GM12878 (cell line): ENCODE measurements at regions not wholly inside any gene's neighbourhood (a gene's known extent, or its start where the extent isn't known, plus 50 kb on each side); places are given as distances from the start of the nearest gene placed in this dataset.

Experiments
- ATAC-seq: fragments of 200-7000 bp; cut with Tn5 transposase; 3 replicates; pipeline ENCODE4 v1.9.1; 2020; ENCODE audit warnings: mild to moderate bottlenecking, moderate library complexity
- BruUV-seq: library from RNA; stranded (reverse); fragments of 400-500 nt; replicated peaks from 2 replicates; lab custom pipeline; 2021; lab: Mats Ljungman, UMichigan
- CTCF ChIA-PET: fragments of 300-600 bp; sonication (Branson Sonifier 250); formaldehyde crosslinking; extraction: SDS; loops from one replicate; lab custom pipeline; 2021; ENCODE audit warnings: inconsistent platforms; lab: Yijun Ruan, JAX
- POLR2A ChIA-PET: fragments of 350-600 bp; formaldehyde crosslinking; extraction: SDS; loops from one replicate; lab custom pipeline; 2021; ENCODE audit warnings: inconsistent platforms; lab: Charles Lee
- RAD21 ChIA-PET: fragments of 300-600 bp; sonication (Branson Sonifier 250); formaldehyde crosslinking; loops from one replicate; lab custom pipeline; 2023; ENCODE audit warnings: antibody characterized with exemption; ENCODE audit not compliant: unreplicated experiment; lab: Charles Lee
- SMC1A ChIA-PET: fragments of 300-600 bp; sonication (Branson Sonifier 250); formaldehyde crosslinking; loops from one replicate; lab custom pipeline; 2023; ENCODE audit not compliant: unreplicated experiment, uncharacterized antibody; lab: Charles Lee
- DNase-seq: peaks from one replicate; pipeline ENCODE4 v3.0.0-alpha.2; 2011; ENCODE audit warnings: low read depth, low spot score
- FAIRE-seq: peaks from 3 replicates; lab custom pipeline; 2011; peaks lifted over from hg19 to GRCh38; lab: Jason Lieb, UNC
- H2AFZ ChIP-seq: 2 replicates; pipeline ENCODE4 v1.6.0; 2011; ENCODE audit warnings: low read depth, low read length, control low read depth; ENCODE audit not compliant: control insufficient read depth
- H3K27ac ChIP-seq: 2 replicates; pipeline ENCODE4 v1.5.1; 2011; ENCODE audit warnings: control low read depth; ENCODE audit not compliant: control insufficient read depth, insufficient read depth
- H3K27me3 ChIP-seq, 2 experiments: replicated peaks in 1 of 2; 2 replicates each; pipeline versions ENCODE4 v1.6.0 to v1.6.1; 2011; ENCODE audit warnings: low read length in 1 of 2; ENCODE audit not compliant: control insufficient read depth in 2 of 2, insufficient read depth in 2 of 2
- H3K36me3 ChIP-seq, 2 experiments: 2 replicates each; pipeline ENCODE4 v1.5.1; 2011; ENCODE audit warnings: low read length in 1 of 2; ENCODE audit not compliant: control insufficient read depth in 2 of 2, insufficient read depth in 2 of 2
- H3K4me1 ChIP-seq: 2 replicates; pipeline ENCODE4 v1.6.1; 2011; ENCODE audit warnings: mild to moderate bottlenecking, low read length, moderate library complexity, mixed read lengths; ENCODE audit not compliant: control insufficient read depth, insufficient read depth
- H3K4me2 ChIP-seq: 2 replicates; pipeline ENCODE4 v1.6.0; 2011; ENCODE audit warnings: control low read depth; ENCODE audit not compliant: control insufficient read depth, insufficient read depth
- H3K4me3 ChIP-seq: fragments of 200-600 bp; sonication (generic); 2 replicates; pipeline ENCODE4 v1.5.1; 2016
- H3K79me2 ChIP-seq: 2 replicates; pipeline ENCODE4 v1.6.0; 2011; ENCODE audit warnings: low read length; ENCODE audit not compliant: control insufficient read depth, insufficient read depth
- H3K9ac ChIP-seq: 2 replicates; pipeline ENCODE4 v1.8.0; 2011; ENCODE audit warnings: low read length, control low read depth, mixed read lengths; ENCODE audit not compliant: control insufficient read depth, insufficient read depth
- H3K9me3 ChIP-seq: replicated peaks from 3 replicates; pipeline ENCODE4 v1.5.1; 2011; ENCODE audit warnings: mild to moderate bottlenecking, low read length; ENCODE audit not compliant: control insufficient read depth, insufficient read depth
- H4K20me1 ChIP-seq: 2 replicates; pipeline ENCODE4 v1.6.0; 2011; ENCODE audit not compliant: control insufficient read depth, insufficient read depth
- BMI1 ChIP-seq: fragments of 450-650 bp; IDR thresholded peaks from 2 replicates; pipeline ENCODE4 v1.6.1; 2016; ENCODE audit warnings: mild to moderate bottlenecking, moderate library complexity, borderline replicate concordance
- BRCA1 ChIP-seq: IDR thresholded peaks from 2 replicates; pipeline ENCODE4 v1.6.1; 2011; ENCODE audit warnings: low read depth, low read length, improper control_type of control experiment
- CHD2 ChIP-seq: IDR thresholded peaks from 2 replicates; pipeline ENCODE4 v1.6.1; 2011; ENCODE audit warnings: low read depth, low read length, improper control_type of control experiment, borderline replicate concordance
- RFX5 ChIP-seq: IDR thresholded peaks from 2 replicates; pipeline ENCODE4 v1.6.1; 2011; ENCODE audit warnings: low read depth, low read length, improper control_type of control experiment
- SMC3 ChIP-seq: IDR thresholded peaks from 2 replicates; pipeline ENCODE4 v1.6.1; 2011; ENCODE audit warnings: low read length, improper control_type of control experiment, borderline replicate concordance
- SUPT20H ChIP-seq: IDR thresholded peaks from 2 replicates; pipeline ENCODE4 v1.6.1; 2011; ENCODE audit warnings: low read depth, mild to moderate bottlenecking, low read length, moderate library complexity, borderline replicate concordance; ENCODE audit not compliant: control insufficient read depth
- WGBS: methylation state at CpG from one replicate; pipeline ENCODE4 v1.1.6; 2016; ENCODE audit warnings: low lambda C conversion rate; ENCODE audit not compliant: insufficient replicate concordance, insufficient coverage; ENCODE audit errors: missing lambda C conversion rate; 5-methylcytosine and 5-hydroxymethylcytosine counted together
- in situ Hi-C: fragments of 300-500 bp; cut with MboI; formaldehyde crosslinking; loops from 9 replicates; pipeline ENCODE4 v1.14.3; 2018; ENCODE audit warnings: mixed read lengths
- intact Hi-C: fragments of 100-400 bp; cut with micrococcal nuclease; formaldehyde crosslinking; loops from one replicate; pipeline ENCODE4 v1.14.2; 2022; ENCODE audit not compliant: unreplicated experiment
- TF ChIP-seq, protein P1 (sequence below): fragments of 450-650 bp; formaldehyde crosslinking; IDR thresholded peaks from 2 replicates; pipeline ENCODE4 v1.5.0; 2022; ENCODE audit warnings: mild to moderate bottlenecking, missing genetic modification characterization
- TF ChIP-seq, protein P2 (sequence below): IDR thresholded peaks from 2 replicates; pipeline ENCODE4 v1.6.1; 2012; ENCODE audit warnings: mild to moderate bottlenecking, low read depth, low read length
- TF ChIP-seq, protein P3 (sequence below): IDR thresholded peaks from 2 replicates; pipeline ENCODE4 v1.6.1; 2011; ENCODE audit warnings: low read depth, low read length, improper control_type of control experiment, borderline replicate concordance
- TF ChIP-seq, protein P4 (sequence below): fragments of 450-650 bp; IDR thresholded peaks from 2 replicates; pipeline ENCODE4 v1.6.1; 2018; ENCODE audit warnings: borderline replicate concordance, mild to moderate bottlenecking; ENCODE audit not compliant: partially characterized antibody

DNA sequence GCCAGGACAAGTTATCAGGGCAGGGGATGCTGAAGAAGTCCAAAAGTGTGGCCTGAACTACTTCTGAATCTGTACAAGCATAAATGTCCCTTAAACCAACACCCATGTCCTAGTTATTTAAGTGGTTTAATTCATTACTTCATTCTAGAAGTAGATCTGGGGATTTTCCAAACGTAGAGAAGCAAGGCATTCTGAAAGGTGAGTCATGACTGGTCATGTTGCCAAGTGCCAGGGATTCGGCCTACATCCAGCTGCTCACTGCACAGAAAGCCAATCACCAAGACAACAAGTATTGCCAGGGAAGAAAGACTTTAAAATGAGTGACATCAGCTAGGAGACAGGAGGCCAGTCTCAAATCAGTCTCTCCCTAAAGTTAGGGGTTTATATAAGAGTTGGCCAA lies 396.6 kb downstream of the GABRB3 start (continued):
- TF ChIP-seq, protein P1, sequence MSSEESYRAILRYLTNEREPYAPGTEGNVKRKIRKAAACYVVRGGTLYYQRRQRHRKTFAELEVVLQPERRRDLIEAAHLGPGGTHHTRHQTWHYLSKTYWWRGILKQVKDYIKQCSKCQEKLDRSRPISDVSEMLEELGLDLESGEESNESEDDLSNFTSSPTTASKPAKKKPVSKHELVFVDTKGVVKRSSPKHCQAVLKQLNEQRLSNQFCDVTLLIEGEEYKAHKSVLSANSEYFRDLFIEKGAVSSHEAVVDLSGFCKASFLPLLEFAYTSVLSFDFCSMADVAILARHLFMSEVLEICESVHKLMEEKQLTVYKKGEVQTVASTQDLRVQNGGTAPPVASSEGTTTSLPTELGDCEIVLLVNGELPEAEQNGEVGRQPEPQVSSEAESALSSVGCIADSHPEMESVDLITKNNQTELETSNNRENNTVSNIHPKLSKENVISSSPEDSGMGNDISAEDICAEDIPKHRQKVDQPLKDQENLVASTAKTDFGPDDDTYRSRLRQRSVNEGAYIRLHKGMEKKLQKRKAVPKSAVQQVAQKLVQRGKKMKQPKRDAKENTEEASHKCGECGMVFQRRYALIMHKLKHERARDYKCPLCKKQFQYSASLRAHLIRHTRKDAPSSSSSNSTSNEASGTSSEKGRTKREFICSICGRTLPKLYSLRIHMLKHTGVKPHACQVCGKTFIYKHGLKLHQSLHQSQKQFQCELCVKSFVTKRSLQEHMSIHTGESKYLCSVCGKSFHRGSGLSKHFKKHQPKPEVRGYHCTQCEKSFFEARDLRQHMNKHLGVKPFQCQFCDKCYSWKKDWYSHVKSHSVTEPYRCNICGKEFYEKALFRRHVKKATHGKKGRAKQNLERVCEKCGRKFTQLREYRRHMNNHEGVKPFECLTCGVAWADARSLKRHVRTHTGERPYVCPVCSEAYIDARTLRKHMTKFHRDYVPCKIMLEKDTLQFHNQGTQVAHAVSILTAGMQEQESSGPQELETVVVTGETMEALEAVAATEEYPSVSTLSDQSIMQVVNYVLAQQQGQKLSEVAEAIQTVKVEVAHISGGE (CRISPR knock-in tag), result no peak
- TF ChIP-seq BMI1 (no peak), RFX5 (no peak)
- TF ChIP-seq, protein P2, sequence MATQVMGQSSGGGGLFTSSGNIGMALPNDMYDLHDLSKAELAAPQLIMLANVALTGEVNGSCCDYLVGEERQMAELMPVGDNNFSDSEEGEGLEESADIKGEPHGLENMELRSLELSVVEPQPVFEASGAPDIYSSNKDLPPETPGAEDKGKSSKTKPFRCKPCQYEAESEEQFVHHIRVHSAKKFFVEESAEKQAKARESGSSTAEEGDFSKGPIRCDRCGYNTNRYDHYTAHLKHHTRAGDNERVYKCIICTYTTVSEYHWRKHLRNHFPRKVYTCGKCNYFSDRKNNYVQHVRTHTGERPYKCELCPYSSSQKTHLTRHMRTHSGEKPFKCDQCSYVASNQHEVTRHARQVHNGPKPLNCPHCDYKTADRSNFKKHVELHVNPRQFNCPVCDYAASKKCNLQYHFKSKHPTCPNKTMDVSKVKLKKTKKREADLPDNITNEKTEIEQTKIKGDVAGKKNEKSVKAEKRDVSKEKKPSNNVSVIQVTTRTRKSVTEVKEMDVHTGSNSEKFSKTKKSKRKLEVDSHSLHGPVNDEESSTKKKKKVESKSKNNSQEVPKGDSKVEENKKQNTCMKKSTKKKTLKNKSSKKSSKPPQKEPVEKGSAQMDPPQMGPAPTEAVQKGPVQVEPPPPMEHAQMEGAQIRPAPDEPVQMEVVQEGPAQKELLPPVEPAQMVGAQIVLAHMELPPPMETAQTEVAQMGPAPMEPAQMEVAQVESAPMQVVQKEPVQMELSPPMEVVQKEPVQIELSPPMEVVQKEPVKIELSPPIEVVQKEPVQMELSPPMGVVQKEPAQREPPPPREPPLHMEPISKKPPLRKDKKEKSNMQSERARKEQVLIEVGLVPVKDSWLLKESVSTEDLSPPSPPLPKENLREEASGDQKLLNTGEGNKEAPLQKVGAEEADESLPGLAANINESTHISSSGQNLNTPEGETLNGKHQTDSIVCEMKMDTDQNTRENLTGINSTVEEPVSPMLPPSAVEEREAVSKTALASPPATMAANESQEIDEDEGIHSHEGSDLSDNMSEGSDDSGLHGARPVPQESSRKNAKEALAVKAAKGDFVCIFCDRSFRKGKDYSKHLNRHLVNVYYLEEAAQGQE, result no peak

DNA sequence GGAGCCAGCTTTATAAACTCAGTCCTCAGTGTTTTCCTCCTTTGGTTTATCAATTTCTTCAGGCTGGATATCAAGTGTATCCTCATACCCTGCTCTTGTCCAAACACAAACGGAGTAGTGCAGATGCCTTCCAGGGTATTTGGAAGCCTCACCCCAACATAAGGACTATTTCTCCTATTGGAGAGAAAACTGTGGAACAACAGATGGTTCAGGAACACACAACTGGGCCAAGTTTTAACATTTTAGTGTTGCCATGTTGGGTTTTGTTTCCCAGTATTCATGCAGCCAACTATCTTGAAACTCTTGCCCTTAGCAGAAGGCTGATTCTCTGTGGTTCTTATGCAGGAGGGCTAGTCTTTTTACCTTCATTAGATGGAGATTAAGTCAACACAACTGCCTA lies 398.1 kb downstream of the GABRB3 start:
- SMC1A ChIA-PET, result no interaction called here
- TF ChIP-seq, protein P3, sequence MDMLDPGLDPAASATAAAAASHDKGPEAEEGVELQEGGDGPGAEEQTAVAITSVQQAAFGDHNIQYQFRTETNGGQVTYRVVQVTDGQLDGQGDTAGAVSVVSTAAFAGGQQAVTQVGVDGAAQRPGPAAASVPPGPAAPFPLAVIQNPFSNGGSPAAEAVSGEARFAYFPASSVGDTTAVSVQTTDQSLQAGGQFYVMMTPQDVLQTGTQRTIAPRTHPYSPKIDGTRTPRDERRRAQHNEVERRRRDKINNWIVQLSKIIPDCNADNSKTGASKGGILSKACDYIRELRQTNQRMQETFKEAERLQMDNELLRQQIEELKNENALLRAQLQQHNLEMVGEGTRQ, result no peak
- TF ChIP-seq BRCA1, result no peak
- TF ChIP-seq CHD2, result no peak
- no peak for TF ChIP-seq SMC3
- TF ChIP-seq, protein P4, sequence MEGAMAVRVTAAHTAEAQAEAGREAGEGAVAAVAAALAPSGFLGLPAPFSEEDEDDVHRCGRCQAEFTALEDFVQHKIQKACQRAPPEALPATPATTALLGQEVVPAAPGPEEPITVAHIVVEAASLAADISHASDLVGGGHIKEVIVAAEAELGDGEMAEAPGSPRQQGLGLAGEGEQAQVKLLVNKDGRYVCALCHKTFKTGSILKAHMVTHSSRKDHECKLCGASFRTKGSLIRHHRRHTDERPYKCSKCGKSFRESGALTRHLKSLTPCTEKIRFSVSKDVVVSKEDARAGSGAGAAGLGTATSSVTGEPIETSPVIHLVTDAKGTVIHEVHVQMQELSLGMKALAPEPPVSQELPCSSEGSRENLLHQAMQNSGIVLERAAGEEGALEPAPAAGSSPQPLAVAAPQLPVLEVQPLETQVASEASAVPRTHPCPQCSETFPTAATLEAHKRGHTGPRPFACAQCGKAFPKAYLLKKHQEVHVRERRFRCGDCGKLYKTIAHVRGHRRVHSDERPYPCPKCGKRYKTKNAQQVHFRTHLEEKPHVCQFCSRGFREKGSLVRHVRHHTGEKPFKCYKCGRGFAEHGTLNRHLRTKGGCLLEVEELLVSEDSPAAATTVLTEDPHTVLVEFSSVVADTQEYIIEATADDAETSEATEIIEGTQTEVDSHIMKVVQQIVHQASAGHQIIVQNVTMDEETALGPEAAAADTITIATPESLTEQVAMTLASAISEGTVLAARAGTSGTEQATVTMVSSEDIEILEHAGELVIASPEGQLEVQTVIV, result no peak
- TF ChIP-seq SUPT20H, result no peak

More for the DNA sequence above, 398.1 kb downstream of the GABRB3 start:
- H4K20me1 ChIP-seq, result no peaks in the 10 kb centered on the region
- H3K9me3 ChIP-seq, result no peaks in the 10 kb centered on the region; the same call in 2 of the 3 replicates
- H3K36me3 ChIP-seq, result no peaks in the 10 kb centered on the region
- no TSS peak for BruUV-seq
- ChIA-PET RAD21 (no interaction called here), CTCF (no interaction called here), POLR2A (no interaction called here)
- H3K4me2 ChIP-seq, result no peak overlapping the region
- no peak for FAIRE-seq
- 0% methylated on average over 1 of the region's 1 CpG for WGBS
- intact Hi-C loops, result no loop called here
- H3K79me2 ChIP-seq, result no peaks in the 10 kb centered on the region
- no peak for ATAC-seq
- DNase-seq, result no peak
- no peak overlapping the region for H3K4me3 ChIP-seq
- no peaks in the 10 kb centered on the region for H3K27me3 ChIP-seq
- in situ Hi-C loops, result no loop called here
- no peak overlapping the region for H2AFZ ChIP-seq
- no peak overlapping the region for H3K27ac ChIP-seq
- no peak overlapping the region for H3K9ac ChIP-seq
- H3K4me1 ChIP-seq, result no peaks in the 10 kb centered on the region
